Left renal cortex interstitium (tissue), 4 donors: ENCODE measurements at regions not wholly inside any gene's neighbourhood (a gene's known extent, or its start where the extent isn't known, plus 50 kb on each side); places are given as distances from the start of the nearest gene placed in this dataset.

Source experiments
- DNase-seq, 4 donors: peaks; one replicate each; pipeline ENCODE4 v3.0.0-alpha.2; 2013; ENCODE audit warnings: low read depth in 4 of 4, low spot score in 2 of 4, missing footprints in 1 of 4

- DNase-seq, result no peak
These were observed 860.0 kb downstream of the QKI start for GRCh38 chr6:164274493-164274892.

GRCh38 chr6:164273491-164273890 is 859.0 kb downstream of the QKI start:
- no peak for DNase-seq

- DNase-seq, result no peak
These were observed 852.3 kb downstream of the QKI start for GRCh38 chr6:164266851-164267250.

GRCh38 chr6:164262348-164262747 is 847.8 kb downstream of the QKI start:
- DNase-seq, result no peak

- DNase-seq, result peak in 1 of 4 donors; percentile 2
These were observed 843.9 kb downstream of the QKI start for GRCh38 chr6:164258421-164258820.

- peak in 2 of 4 donors; percentile 10 to 46 for DNase-seq
These were observed 838.4 kb downstream of the QKI start for GRCh38 chr6:164252948-164253347.

GRCh38 chr6:164252291-164252690 is 837.8 kb downstream of the QKI start:
- no peak for DNase-seq

GRCh38 chr6:164247106-164247505 is 832.6 kb downstream of the QKI start:
- DNase-seq, result no peak

GRCh38 chr6:164246082-164246481 is 831.6 kb downstream of the QKI start:
- no peak for DNase-seq

- DNase-seq, result no peak
These were observed 829.4 kb downstream of the QKI start for GRCh38 chr6:164243949-164244348.

GRCh38 chr6:164243012-164243610 is 828.6 kb downstream of the QKI start:
- DNase-seq, result no peak

- DNase-seq, result no peak
These were observed 816.3 kb downstream of the QKI start for GRCh38 chr6:164230804-164231203.

- no peak for DNase-seq
These were observed 815.7 kb downstream of the QKI start for GRCh38 chr6:164230259-164230658.

GRCh38 chr6:164229716-164230115 is 815.2 kb downstream of the QKI start:
- DNase-seq, result no peak

- no peak for DNase-seq
These were observed 813.5 kb downstream of the QKI start for GRCh38 chr6:164227952-164228522.

- no peak for DNase-seq
These were observed 802.3 kb downstream of the QKI start for GRCh38 chr6:164216839-164217238.

- DNase-seq, result no peak
These were observed 801.9 kb downstream of the QKI start for GRCh38 chr6:164216368-164216767.

GRCh38 chr6:164214066-164214465 is 799.5 kb downstream of the QKI start:
- no peak for DNase-seq

- DNase-seq, result no peak
These were observed 796.7 kb downstream of the QKI start for GRCh38 chr6:164211254-164211653.

- DNase-seq, result no peak
These were observed 796.3 kb downstream of the QKI start for GRCh38 chr6:164210783-164211182.

GRCh38 chr6:164210323-164210722 is 795.8 kb downstream of the QKI start:
- no peak for DNase-seq

GRCh38 chr6:164208371-164208770 is 793.9 kb downstream of the QKI start:
- DNase-seq, result no peak
